ENCODE measurements at regions not wholly inside any gene's neighbourhood (a gene's known extent, or its start where the extent isn't known, plus 50 kb on each side); places are given as distances from the start of the nearest gene placed in this dataset.

DNA sequence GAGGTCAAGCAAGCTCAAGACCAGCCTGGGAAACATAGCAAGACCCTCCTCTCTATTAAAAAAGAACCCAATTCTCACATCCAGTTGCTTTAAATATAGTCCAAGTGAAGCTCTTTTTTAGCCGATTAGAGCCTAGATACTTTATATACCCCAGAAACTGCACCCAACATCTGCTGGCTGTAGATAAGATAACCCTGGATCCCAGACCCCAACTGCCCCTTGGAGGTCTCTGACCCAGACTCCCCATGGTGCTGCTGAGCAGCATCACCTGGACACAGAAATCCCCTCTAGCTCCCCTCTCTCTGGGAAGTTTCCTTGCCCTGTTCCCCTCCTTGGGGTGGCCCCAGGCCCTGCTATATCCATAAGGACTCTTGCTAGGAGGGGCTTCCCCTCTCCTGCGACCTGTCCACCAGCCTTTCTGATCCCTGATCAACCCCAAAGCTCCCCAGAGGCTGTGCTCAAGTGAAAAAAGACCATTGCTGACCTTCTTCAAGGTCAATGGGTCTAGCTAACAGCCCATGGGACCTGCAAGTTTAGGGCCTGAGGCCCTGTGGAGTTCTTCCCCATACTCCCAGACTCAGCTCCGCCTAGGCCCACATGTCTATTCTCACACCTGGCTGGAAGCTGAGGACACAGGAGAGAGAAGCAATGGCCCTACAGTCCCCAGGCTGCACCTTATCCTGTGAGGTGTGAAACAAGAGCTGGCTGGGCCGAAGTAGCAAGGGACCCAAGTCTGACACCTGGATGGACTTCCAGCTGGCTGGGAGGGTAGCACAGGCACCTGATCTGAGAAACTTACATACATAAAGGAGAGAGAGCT, 56.2 kb downstream of the ARL6IP4 start:
- WGBS (ENCODE audit: insufficient coverage): 87% methylated on average over 3 of the region's 4 CpGs
- H3K36me3 Mint-ChIP-seq: peaks cover 0 to 2% of the 10 kb centered on the region in 2 donors
- H3K4me3 Mint-ChIP-seq: no peak overlapping the region
- H3K4me1 Mint-ChIP-seq: peaks cover 40% of the 10 kb centered on the region
- no peaks in the 10 kb centered on the region for H3K36me3 ChIP-seq (replicated peaks in 1 of 2; ENCODE audit: control insufficient read depth in 1 of 2, insufficient read depth in 2 of 2, low read length in 2 of 2)
- no peaks in the 10 kb centered on the region for H3K27me3 ChIP-seq (ENCODE audit: control insufficient read depth in 2 of 2, insufficient read depth in 2 of 2, low read length in 2 of 2)
- H4K20me1 ChIP-seq (ENCODE audit: insufficient read depth, low read length): no peaks in the 10 kb centered on the region
- no peak overlapping the region for H3K9ac ChIP-seq (ENCODE audit: insufficient read depth, low read length, poor library complexity, severe bottlenecking)
- H3K9me3 ChIP-seq (replicated peaks in 1 of 2; ENCODE audit: control insufficient read depth in 1 of 2, insufficient read depth in 1 of 2, low read length in 2 of 2): no peaks in the 10 kb centered on the region
- peaks cover 0 to 6% (median 4%) of the 10 kb centered on the region in 3 donors for H3K27me3 Mint-ChIP-seq (ENCODE audit: low read depth in 3 of 3)
- H3K79me2 ChIP-seq (ENCODE audit: insufficient read depth, low read length): no peaks in the 10 kb centered on the region
- DNase-seq: no peak
- intact Hi-C loops (cut with micrococcal nuclease): no loop called here
- peaks cover 22 to 23% of the 10 kb centered on the region in 2 donors for H3K4me1 ChIP-seq (ENCODE audit: control insufficient read depth in 1 of 2, insufficient read depth in 2 of 2, low read length in 2 of 2)
- no peak overlapping the region for H3K27ac ChIP-seq (ENCODE audit: low read depth in 1 of 2, low read length in 2 of 2)
- no peak overlapping the region for H3K4me3 ChIP-seq (replicated peaks in 1 of 3; ENCODE audit: low read depth in 2 of 3, low read length in 3 of 3)
- no peak overlapping the region for H3K27ac Mint-ChIP-seq
- no peak for TF ChIP-seq CTCF (IDR thresholded peaks at IDR 0.05)
- no peak overlapping the region for H3K4me2 ChIP-seq (replicated peaks; ENCODE audit: extremely low read depth, low read length, poor library complexity, severe bottlenecking)
- H2AFZ ChIP-seq (ENCODE audit: insufficient read depth, low read depth, low read length, poor library complexity, severe bottlenecking): no peak overlapping the region
- H3K9me3 Mint-ChIP-seq: peaks cover 0 to 3% (median 0%) of the 10 kb centered on the region in 7 donors

DNA sequence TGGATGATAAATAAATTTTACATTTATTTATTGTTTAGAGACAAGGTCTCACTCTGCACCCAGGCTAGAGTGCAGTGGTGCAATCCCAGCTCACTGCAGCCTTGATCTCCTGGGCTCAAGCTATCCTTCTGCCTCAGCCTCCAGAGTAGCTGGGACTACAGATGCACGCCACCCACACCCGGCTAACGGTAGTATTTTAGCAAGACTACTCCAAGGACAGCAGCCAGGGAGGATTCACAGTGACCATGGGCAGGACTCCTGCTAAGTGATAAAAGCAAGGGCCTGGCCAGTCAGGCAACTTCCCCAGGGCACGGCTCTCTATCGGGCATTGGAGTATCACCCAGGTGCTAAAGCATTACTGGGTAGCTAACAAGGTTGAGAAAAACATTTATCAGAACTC, 55.4 kb downstream of the ARL6IP4 start:
- Mint-ChIP-seq H3K27ac (no peak overlapping the region), H3K4me3 (no peak overlapping the region), H3K27me3 (ENCODE audit: low read depth in 3 of 3) (peaks cover 0 to 6% (median 4%) of the 10 kb centered on the region in 3 donors), H3K9me3 (peaks cover 0 to 3% (median 0%) of the 10 kb centered on the region in 7 donors), H3K36me3 (peaks cover 0 to 2% of the 10 kb centered on the region in 2 donors), H3K4me1 (peaks cover 40% of the 10 kb centered on the region)
- TF ChIP-seq CTCF (IDR thresholded peaks at IDR 0.05): no peak
- Histone ChIP-seq H3K27me3 (ENCODE audit: control insufficient read depth in 2 of 2, insufficient read depth in 2 of 2, low read length in 2 of 2) (no peaks in the 10 kb centered on the region), H3K9ac (ENCODE audit: insufficient read depth, low read length, poor library complexity, severe bottlenecking) (no peak overlapping the region), H3K27ac (ENCODE audit: low read depth in 1 of 2, low read length in 2 of 2) (no peak overlapping the region), H3K4me3 (replicated peaks in 1 of 3; ENCODE audit: low read depth in 2 of 3, low read length in 3 of 3) (no peak overlapping the region), H3K9me3 (replicated peaks in 1 of 2; ENCODE audit: control insufficient read depth in 1 of 2, insufficient read depth in 1 of 2, low read length in 2 of 2) (no peaks in the 10 kb centered on the region), H3K36me3 (replicated peaks in 1 of 2; ENCODE audit: control insufficient read depth in 1 of 2, insufficient read depth in 2 of 2, low read length in 2 of 2) (no peaks in the 10 kb centered on the region), H3K79me2 (ENCODE audit: insufficient read depth, low read length) (no peaks in the 10 kb centered on the region), H3K4me2 (replicated peaks; ENCODE audit: extremely low read depth, low read length, poor library complexity, severe bottlenecking) (no peak overlapping the region), H2AFZ (ENCODE audit: insufficient read depth, low read depth, low read length, poor library complexity, severe bottlenecking) (no peak overlapping the region), H4K20me1 (ENCODE audit: insufficient read depth, low read length) (no peaks in the 10 kb centered on the region), H3K4me1 (ENCODE audit: control insufficient read depth in 1 of 2, insufficient read depth in 2 of 2, low read length in 2 of 2) (peaks cover 22 to 23% of the 10 kb centered on the region in 2 donors)
- DNase-seq: no peak
- intact Hi-C loops (cut with micrococcal nuclease): no loop called here
- WGBS (ENCODE audit: insufficient coverage): 98% methylated on average over 4 of the region's 5 CpGs
